Activated naive CD4-positive, alpha-beta T cell treated with anti-CD3 and anti-CD28 coated beads, Interleukin-2, amount 50 U/mL, for 72 hours (primary cell): ENCODE measurements at regions not wholly inside any gene's neighbourhood (a gene's known extent, or its start where the extent isn't known, plus 50 kb on each side); places are given as distances from the start of the nearest gene placed in this dataset.

Source experiments
- ATAC-seq, 2 donors: fragments of 150-1000 bp; cut with Tn5 transposase; 2 replicates each; pipeline ENCODE4 v1.10.0; 2021; ENCODE audit warnings: mild to moderate bottlenecking in 2 of 2, moderate library complexity in 2 of 2
- DNase-seq, 2 donors: peaks; one replicate each; pipeline ENCODE4 v3.0.0; 2021 to 2022; ENCODE audit warnings: low spot score in 2 of 2
- H3K27ac Mint-ChIP-seq, 2 donors: one replicate each; pipeline ENCODE4 v1.8.0; 2022; ENCODE audit warnings: mild to moderate bottlenecking in 2 of 2, mixed read lengths in 2 of 2
- H3K36me3 Mint-ChIP-seq, 2 donors: one replicate each; pipeline ENCODE4 v1.8.0; 2022; ENCODE audit warnings: mixed read lengths in 2 of 2
- H3K9me3 Mint-ChIP-seq, 2 donors: one replicate each; pipeline ENCODE4 v1.8.0; 2022; ENCODE audit warnings: mixed read lengths in 2 of 2

GRCh38 chr9:20186823-20187222 is 398.0 kb upstream of the SLC24A2 start:
- H3K27ac Mint-ChIP-seq, result no peak overlapping the region
- H3K9me3 Mint-ChIP-seq, result peaks cover 9 to 14% of the 10 kb centered on the region in 2 donors
- no peak for DNase-seq
- peaks cover 6 to 10% of the 10 kb centered on the region in 2 donors for H3K36me3 Mint-ChIP-seq
- ATAC-seq, result no peak

GRCh38 chr9:20186231-20186630 is 397.4 kb upstream of the SLC24A2 start:
- Mint-ChIP-seq H3K27ac (no peak overlapping the region), H3K9me3 (peaks cover 8 to 9% of the 10 kb centered on the region in 2 donors), H3K36me3 (peaks cover 5 to 10% of the 10 kb centered on the region in 2 donors)
- ATAC-seq, result no peak
- DNase-seq, result no peak

GRCh38 chr9:20184541-20184940 is 395.7 kb upstream of the SLC24A2 start:
- Mint-ChIP-seq H3K9me3 (peaks cover 8 to 9% of the 10 kb centered on the region in 2 donors), H3K27ac (no peak overlapping the region), H3K36me3 (peaks cover 5 to 10% of the 10 kb centered on the region in 2 donors)
- ATAC-seq, result no peak
- no peak for DNase-seq

DNA sequence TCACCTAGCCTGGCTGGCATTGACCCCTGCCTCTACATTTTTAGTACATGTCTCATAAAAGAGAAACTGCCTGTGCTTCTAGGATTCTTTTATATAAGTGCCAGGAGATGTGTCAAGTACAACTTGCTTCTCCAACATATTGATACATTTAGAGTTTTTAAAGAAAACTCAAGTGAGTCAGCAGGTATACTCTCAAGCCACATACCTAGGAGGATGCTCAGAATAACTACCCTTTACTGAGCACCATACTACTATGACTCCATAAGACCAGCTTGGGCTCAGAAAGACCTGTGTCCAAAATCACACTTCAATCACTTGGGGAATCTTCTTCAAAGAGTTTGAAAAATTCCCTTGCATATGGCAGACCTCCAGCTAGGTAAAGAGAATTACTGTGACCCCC is 389.8 kb upstream of the SLC24A2 start:
- no peak for ATAC-seq

DNA sequence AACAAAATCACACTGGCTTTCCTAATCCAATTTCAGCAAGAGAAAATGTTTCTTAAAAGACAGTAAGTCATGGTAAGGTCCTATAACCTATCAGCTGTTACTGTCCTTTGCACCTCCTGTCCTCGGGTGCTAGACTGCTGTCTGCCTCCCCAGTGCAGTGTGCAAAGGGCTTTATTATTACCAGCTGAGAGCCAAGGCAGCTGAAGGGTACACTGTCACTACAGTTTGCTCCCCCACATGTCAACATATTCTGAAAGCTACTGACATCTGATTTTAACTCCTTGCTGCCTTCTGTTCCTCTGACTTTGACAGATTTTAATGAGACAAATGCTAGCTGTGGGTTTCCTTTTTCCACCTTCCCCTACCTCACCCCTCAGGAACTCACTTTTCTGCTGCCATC is 389.4 kb upstream of the SLC24A2 start:
- Mint-ChIP-seq H3K9me3 (peaks cover 8% of the 10 kb centered on the region in 2 donors), H3K27ac (no peak overlapping the region), H3K36me3 (peaks cover 4 to 7% of the 10 kb centered on the region in 2 donors)
- ATAC-seq (no peak), DNase-seq (no peak)

More for the DNA sequence above, 389.8 kb upstream of the SLC24A2 start:
- H3K27ac Mint-ChIP-seq, result no peak overlapping the region
- peaks cover 9 to 11% of the 10 kb centered on the region in 2 donors for H3K36me3 Mint-ChIP-seq
- DNase-seq, result no peak
- peaks cover 10 to 13% of the 10 kb centered on the region in 2 donors for H3K9me3 Mint-ChIP-seq

DNA sequence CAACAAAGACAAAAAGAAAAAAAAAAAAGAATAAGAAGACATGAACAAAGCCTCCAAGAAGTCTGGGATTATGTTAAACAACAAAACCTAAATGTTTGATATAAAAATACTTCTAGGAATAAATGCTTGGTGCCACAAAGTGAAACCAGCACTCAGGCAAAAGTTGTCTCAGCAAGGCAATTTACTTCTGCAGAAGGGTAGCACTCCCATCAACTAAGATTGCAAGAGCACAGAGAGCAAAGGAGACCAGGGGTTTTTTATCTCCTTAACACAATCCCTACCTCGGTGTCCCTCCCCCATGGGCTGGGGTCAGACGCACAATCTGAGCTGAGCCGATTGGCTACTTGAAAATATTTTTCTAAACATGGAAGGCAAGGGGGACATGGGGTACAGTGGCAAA is 381.3 kb upstream of the SLC24A2 start:
- peaks cover 27 to 56% of the 10 kb centered on the region in 2 donors for H3K36me3 Mint-ChIP-seq
- no peak overlapping the region for H3K27ac Mint-ChIP-seq
- no peak for DNase-seq
- H3K9me3 Mint-ChIP-seq, result peaks cover 39 to 48% of the 10 kb centered on the region in 2 donors
- no peak for ATAC-seq

- Mint-ChIP-seq H3K36me3 (no peaks in the 10 kb centered on the region), H3K9me3 (no peaks in the 10 kb centered on the region), H3K27ac (no peak overlapping the region)
- no peak for DNase-seq
- no peak for ATAC-seq
Observed at GRCh38 chr9:20152151-20152725, 363.4 kb upstream of the SLC24A2 start.

- ATAC-seq, result no peak
- no peaks in the 10 kb centered on the region for H3K36me3 Mint-ChIP-seq
- H3K27ac Mint-ChIP-seq, result no peak overlapping the region
- DNase-seq, result no peak
- H3K9me3 Mint-ChIP-seq, result no peaks in the 10 kb centered on the region
Observed at GRCh38 chr9:20148416-20148815, 359.6 kb upstream of the SLC24A2 start.

DNA sequence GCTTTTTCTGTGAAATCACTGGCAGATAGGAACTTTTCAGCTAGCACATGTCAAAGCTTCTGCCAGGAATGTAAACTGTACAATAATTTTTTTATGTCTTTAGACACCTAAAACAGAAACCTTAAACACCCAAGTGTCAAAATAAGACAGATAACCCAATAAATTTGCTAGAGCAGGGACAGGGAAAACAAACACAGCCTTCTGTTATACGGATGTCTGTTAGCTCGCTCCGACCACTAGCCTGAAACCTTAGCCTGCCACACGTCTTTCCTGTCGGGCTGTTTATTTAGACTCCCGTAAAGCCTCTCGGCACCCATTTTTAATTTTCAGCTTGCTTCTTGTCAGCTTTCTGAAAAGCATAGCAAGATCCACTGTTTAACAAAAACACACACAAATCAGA is 355.4 kb upstream of the SLC24A2 start:
- H3K36me3 Mint-ChIP-seq, result no peaks in the 10 kb centered on the region

DNA sequence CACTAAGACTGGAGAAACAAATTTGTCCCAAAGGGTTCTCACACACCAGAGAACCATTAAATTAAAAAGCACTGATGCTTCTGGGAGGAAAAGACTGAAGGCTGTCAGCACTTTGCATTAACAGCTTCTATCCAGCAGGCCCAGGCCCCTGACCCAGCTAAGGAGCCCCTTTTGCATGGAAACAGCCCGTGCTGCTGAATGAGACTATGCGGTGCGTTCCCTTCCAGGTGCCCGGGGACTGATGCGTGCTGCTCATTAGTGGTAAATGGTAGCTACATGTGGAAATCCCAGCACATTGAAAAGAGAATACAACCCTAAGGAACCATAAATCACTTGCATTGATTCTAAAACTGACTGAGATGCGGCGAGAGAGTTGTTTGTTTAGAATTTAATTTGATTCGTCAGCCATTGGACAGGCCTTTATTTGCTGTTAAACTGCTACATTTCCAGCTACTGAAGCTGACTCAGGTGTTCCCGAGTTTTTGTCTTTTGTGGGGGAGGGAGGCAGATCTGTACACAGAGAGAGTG is 351.0 kb upstream of the SLC24A2 start:
- H3K36me3 Mint-ChIP-seq, result no peaks in the 10 kb centered on the region
- no peak for ATAC-seq
- no peak for DNase-seq
- H3K9me3 Mint-ChIP-seq, result no peaks in the 10 kb centered on the region
- H3K27ac Mint-ChIP-seq, result no peak overlapping the region

More for the DNA sequence above, 355.4 kb upstream of the SLC24A2 start:
- ATAC-seq (no peak), DNase-seq (no peak)
- H3K27ac Mint-ChIP-seq, result peak overlapping the region in 1 of 2 donors; percentile 66
- H3K9me3 Mint-ChIP-seq, result no peaks in the 10 kb centered on the region

- H3K36me3 Mint-ChIP-seq, result no peaks in the 10 kb centered on the region
- H3K27ac Mint-ChIP-seq, result no peak overlapping the region
- no peaks in the 10 kb centered on the region for H3K9me3 Mint-ChIP-seq
- DNase-seq (no peak), ATAC-seq (no peak)
Observed at GRCh38 chr9:20138841-20139240, 350.0 kb upstream of the SLC24A2 start.

GRCh38 chr9:20138116-20138515 is 349.3 kb upstream of the SLC24A2 start:
- H3K36me3 Mint-ChIP-seq, result no peaks in the 10 kb centered on the region
- no peaks in the 10 kb centered on the region for H3K9me3 Mint-ChIP-seq
- no peak overlapping the region for H3K27ac Mint-ChIP-seq
- ATAC-seq (no peak), DNase-seq (no peak)

- no peaks in the 10 kb centered on the region for H3K36me3 Mint-ChIP-seq
- no peak for ATAC-seq
- H3K27ac Mint-ChIP-seq, result no peak overlapping the region
- no peak for DNase-seq
- H3K9me3 Mint-ChIP-seq, result no peaks in the 10 kb centered on the region
Observed at GRCh38 chr9:20137425-20137824, 348.6 kb upstream of the SLC24A2 start.

DNA sequence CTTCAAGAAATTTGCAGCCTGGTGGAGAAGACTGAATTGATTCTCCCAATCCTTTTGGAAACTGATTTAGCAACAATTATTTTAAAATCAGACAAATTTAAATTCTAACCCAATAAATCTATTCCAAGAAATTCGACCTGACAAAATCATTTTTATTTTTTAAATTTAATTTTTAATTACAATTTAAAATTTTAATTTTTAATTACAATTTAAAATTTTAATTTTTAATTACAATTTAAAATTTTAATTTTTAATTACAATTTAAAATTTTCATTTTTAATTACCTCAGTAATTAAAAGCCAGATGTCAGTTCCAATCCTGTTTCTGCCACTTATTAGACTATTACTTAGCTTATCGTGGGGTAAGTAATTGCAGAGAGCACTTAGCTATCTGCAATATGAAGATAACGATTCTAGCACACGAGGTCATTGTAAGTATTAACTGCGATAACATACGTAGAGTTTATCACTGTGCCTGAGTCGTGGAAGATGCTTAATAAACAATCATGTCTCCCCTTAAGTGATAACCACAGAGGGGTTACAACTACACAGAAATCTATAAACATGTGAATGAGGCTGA is 346.4 kb upstream of the SLC24A2 start:
- DNase-seq (no peak), ATAC-seq (no peak)
- no peaks in the 10 kb centered on the region for H3K36me3 Mint-ChIP-seq
- H3K27ac Mint-ChIP-seq, result no peak overlapping the region
- H3K9me3 Mint-ChIP-seq, result no peaks in the 10 kb centered on the region

- DNase-seq, result no peak
- no peaks in the 10 kb centered on the region for H3K36me3 Mint-ChIP-seq
- no peaks in the 10 kb centered on the region for H3K9me3 Mint-ChIP-seq
- no peak overlapping the region for H3K27ac Mint-ChIP-seq
- no peak for ATAC-seq
Observed at GRCh38 chr9:20125727-20126126, 336.9 kb upstream of the SLC24A2 start.

GRCh38 chr9:20119566-20119965 is 330.7 kb upstream of the SLC24A2 start:
- Mint-ChIP-seq H3K27ac (peak overlapping the region in 1 of 2 donors; percentile 6), H3K9me3 (peaks cover 15 to 18% of the 10 kb centered on the region in 2 donors), H3K36me3 (peaks cover 11 to 15% of the 10 kb centered on the region in 2 donors)
- DNase-seq (no peak), ATAC-seq (no peak)

DNA sequence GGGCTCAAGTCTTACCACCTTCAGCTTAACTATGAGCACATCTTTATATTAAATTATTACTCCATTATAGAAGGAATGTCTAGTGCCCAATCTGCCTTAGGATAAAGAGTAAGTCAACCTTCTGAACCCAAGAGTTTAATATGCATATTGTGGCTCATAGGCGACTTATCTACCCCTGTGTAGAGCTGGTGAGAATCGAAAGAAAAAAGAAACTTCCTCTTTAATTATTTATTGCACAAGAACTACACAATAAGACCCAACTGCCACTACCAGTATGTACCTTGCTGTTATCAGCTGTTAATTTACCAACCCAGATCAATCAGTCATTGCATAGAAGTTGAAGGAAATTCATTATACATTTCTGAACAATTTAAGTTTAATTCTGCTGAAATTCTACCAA is 329.1 kb upstream of the SLC24A2 start:
- ATAC-seq (no peak), DNase-seq (no peak)
- H3K27ac Mint-ChIP-seq, result no peak overlapping the region
- peaks cover 12 to 21% of the 10 kb centered on the region in 2 donors for H3K36me3 Mint-ChIP-seq
- peaks cover 16 to 19% of the 10 kb centered on the region in 2 donors for H3K9me3 Mint-ChIP-seq

GRCh38 chr9:20117482-20117881 is 328.6 kb upstream of the SLC24A2 start:
- Mint-ChIP-seq H3K27ac (no peak overlapping the region), H3K9me3 (peaks cover 16 to 19% of the 10 kb centered on the region in 2 donors), H3K36me3 (peaks cover 12 to 21% of the 10 kb centered on the region in 2 donors)
- DNase-seq (no peak), ATAC-seq (no peak)
